GOT3 (cell line): ENCODE measurements at regions not wholly inside any gene's neighbourhood (a gene's known extent, or its start where the extent isn't known, plus 50 kb on each side); places are given as distances from the start of the nearest gene placed in this dataset.
"Not testable (repeated sequence)": the region's sequence is repeated elsewhere in the genome, so short reads cannot be mapped to it uniquely, and the experiment has no call there.

Experiments used
- DNase-seq: peaks from one replicate; lab custom pipeline; 2025; ENCODE audit warnings: mixed read lengths; lab: John Stamatoyannopoulos, UW

DNA sequence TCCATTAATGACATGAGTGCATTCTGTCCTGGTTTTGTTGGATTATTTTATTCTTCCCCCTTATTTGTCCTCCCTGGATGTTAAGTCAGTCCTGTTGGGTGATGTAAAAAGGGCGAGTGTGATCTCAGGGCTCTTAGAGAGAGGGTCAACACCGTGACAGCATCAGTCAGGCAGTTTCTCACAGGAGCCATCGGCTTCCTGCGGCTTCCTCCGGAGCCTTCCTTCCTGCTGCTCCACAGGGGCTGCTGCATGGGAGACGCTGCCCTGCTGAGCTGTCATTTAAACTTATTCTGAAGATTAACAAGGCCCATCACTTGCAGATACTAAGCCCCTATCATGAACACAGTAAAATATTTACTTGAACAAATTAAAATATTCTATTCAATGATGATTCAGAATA, 211.3 kb downstream of the SPATA31A1 start:
- not testable (repeated sequence) for DNase-seq

DNA sequence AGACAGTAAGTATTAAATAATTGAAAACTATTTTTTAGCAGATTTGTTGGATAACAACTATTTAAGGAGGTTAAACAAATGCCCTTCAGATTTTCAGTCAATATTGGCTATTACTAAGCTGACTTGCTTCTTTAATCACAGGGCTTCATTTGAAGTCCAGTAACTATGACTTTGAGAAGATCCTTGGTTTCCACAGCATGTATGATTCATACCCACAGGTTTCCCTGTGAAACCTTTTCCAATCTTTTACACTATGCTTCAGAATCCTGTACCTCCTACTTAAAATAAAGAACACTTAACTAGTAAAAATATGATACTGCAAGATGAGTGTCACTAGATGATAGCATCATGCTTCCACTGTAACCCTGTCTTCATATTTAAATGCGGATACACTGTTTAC, 211.9 kb downstream of the SPATA31A1 start:
- DNase-seq: not testable (repeated sequence)

DNA sequence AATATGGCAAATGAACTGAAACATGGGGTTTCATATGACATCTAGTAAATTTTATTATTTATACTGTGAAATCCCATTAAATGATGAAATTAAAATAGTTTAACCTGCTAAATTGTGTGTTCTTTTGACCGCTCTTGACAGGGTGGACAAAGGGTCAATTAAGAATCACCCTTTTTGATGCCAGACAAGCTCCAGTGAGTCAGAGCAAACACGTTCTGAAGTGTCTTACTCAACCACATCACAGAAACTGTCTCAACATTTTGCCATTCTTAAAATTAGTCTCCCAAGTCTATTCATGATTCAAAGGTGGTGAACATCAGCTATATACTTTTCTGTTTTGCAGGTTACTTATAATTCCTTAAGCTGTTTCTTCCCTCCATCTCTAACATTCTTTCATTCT, 213.4 kb downstream of the SPATA31A1 start:
- not testable (repeated sequence) for DNase-seq

DNA sequence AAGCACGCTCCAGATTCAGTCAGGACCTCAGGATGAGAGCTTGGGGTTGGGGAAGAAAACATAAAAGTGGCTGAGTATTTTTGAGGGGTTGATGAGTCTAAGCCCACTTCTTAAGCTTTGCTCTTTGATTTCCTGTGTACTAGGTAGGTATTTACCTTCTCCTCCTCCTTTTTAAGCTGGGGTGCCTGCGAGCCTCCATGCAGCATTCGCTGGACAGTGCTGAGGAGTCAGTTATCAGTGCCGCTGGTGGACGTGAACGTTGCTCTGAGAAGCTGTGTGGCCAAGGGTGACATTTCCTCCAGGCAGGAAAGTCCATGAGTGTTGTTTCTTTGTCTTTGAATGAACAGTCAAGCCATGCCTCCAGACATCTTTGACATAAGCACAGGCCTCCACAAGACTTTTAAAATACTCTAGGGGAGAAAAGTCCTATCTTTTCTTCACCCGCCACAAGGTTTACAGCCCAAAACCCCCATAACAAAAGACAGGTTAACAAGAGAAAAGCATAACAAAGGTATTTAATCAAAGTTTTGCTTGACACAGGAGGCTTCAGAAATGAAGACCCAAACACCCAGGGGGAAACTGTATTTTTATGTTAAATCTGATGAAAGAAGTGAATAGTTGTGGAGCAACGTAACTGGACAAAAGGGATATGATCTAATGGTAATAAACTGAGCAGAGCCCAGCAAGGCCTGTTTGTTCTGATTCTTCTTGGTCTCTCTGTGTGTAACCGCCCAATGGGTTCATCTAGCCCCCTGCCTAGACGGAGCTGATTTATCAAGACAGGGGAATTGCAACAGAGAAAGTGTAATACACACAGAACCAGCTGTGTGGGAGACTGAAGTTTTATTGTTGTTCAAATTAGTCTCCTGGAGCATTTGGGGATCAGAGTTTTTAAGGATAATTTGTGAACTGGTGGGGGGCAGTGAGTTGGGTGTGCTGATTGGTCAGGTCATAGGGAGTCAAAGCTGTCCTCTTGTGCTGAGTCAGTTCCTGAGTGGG, 217.9 kb downstream of the SPATA31A1 start:
- DNase-seq: not testable (repeated sequence)

DNA sequence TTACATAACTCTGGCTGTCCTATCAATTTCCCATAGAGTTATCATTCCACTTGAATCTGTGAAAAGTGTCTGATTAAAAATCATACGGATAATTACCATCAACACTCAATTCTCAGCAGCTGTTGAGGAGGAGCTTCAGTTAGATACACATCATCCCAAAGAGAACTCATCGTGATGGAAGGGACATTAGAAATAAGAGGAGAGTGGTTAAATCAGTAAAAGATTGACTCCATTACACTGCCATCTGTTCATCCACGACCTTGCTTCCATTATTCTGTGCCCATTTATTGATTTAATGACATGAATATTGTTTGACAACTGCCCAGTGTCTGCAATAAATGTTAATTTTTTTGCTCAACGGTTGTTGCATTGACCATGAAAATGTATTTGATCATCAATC, 223.5 kb downstream of the SPATA31A1 start:
- not testable (repeated sequence) for DNase-seq

DNA sequence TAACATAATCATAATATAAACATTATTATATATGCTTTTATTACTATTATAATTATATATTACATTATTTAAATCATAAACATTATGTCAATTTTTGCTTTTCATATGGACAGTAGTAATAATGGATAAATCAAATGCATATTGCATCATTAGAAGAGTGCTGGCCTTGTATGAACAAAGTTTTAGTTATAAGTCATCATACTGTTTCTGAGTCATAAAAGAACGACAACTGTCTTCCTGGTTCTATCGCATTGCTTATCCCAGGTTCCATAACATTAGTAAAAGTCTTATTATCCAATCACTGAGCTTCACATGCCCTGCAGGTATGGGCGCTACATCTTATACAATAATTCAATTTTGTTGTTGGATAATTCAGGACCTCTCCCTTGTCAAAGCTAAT, 225.8 kb downstream of the SPATA31A1 start:
- DNase-seq: not testable (repeated sequence)

DNA sequence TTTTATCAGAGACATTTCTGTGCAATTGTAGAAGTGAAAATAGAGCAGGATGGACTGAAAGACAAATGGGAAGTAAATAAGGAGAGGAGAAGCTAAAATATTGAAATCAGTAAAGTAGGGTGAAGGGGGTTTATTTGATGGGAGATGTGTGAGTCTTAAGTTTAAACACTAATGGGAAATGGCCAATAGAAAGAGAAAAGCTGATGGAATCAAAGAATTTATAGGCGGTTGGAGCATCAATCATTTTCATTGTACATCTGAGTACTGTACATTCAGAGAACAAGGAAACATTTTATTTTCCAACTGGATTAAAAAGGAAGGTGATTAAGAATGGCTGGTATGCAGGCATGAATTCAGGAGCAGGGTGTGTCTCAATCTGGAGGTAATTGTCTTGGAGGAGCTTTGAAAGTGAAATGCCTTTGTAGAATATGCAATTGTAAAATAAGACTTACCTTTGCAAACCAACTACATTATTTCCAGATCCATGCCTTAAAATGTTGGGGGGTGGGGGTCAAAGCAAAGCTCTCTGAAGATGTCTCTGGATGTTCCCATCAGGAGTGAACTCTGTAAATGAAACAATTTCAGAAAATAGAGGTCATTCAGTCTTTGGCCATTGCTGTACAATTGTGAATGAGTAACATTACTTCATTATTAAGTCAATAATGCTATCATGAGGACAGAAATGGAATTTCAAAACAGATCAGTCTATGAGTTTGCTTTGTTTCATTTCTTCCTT, 227.4 kb downstream of the SPATA31A1 start:
- not testable (repeated sequence) for DNase-seq

DNA sequence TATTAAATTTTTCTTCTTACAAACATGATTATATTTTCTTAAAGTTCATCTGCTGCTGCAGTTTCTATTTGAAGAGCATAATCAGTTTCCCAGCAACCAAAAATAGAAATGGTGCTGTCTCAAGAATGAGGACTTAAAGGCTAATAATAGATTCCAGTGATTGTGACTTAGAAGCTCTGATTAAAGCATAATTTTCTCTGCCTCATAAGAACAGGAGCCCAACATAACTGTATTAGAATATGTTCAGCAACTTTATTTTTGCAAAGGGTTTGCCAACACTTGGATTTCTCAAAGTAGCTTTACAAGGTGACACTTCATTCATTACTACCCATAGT, 227.9 kb downstream of the SPATA31A1 start:
- not testable (repeated sequence) for DNase-seq

DNA sequence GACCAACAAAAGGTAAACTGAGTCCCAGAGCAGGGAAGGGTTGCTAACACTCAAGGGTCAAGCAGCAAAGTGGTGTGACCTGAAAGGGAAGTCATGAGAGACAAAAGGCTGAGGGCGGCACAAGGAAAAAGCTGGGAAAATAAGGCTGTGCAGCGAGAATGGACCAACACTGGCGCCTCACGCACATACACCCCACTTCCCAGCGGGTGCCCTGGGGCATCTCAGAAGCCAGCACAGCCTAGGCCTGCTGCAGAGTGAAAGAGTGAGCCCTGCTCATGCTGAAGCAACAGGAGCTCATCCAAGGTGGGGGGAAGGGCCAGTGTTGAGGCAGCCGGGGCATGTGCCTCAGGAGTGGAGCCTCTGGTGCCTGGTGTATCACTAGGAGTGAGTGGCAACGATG, 229.8 kb downstream of the SPATA31A1 start:
- DNase-seq: not testable (repeated sequence)

DNA sequence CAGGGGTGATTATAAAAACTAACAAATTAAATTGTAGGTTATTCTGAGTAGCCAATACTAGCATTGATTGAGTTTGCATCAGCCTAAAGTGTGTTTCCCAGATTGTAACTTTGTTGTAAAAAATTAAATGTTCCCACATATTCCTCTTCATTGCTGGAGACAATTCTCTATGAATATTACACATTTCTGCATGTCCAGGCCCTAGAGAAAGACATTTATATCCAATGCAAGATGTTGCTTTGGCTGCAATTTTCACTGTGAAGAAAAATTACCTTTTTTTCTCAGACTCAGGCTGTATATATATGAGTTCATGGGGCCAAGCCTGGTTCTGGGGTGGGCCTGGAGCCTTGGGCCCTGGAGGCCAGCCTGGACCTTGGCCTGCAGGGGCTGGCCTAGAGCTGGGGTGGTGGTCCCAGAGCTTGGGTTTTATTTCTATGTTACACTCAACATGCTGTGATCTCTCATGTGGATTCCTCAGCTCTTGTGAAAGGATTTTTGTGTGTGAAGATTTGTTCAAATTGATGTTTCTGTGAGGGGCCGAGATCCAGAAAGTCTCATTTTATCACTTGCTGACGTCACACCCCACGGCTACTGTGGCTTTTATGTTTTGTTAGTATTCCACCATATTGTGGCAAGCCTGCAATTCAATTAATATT, 232.5 kb downstream of the SPATA31A1 start:
- no peak for DNase-seq

DNA sequence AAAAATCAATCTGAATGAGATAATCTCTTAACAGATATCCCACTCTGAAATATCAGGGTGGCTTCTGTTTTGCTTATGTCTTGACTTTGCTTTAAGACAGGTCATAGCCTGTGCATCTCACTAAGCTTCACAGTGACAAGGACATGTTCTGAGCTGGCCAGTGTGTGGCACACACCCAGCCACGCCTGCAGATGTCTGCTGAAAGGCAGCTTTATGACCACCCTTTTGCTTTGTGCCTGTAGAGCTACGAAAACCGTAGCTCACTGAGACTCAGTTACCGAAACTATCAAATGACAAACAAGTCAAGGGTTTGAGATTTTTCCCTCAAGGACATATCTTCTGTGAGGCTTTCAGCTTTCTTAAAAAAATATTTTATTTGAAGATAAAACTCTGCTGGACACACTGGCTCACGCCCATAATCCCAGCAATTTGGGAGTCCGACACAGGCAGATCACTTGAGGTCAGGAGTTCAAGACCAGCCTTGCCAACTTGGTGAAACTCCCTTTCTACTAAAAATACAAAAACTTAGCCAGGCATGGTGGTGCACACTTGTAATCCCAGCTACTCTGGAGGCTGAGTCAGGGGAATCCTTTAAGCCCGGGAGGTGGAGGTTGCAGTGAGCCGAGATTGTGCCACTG, 233.2 kb downstream of the SPATA31A1 start:
- no peak for DNase-seq

DNA sequence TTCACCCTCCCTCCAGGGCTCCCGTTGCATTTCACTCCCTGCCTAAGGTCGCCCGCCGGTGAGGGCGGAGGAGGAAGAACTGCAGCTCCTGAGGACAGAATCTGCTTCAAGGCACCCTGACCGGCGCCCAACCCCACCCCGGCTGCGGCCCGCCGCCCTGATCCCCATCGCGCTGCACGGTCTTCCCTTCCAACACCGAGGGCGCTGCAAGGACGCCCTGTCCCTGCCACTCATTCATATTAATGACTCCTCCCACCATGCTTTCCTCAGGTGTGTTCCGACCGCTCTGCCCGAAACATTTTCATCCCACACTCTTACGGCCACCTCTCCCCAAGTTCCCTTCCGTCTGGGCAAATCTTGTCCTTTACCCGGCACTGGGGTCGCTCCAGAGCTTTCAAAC, 248.6 kb downstream of the SPATA31A1 start:
- not testable (repeated sequence) for DNase-seq

DNA sequence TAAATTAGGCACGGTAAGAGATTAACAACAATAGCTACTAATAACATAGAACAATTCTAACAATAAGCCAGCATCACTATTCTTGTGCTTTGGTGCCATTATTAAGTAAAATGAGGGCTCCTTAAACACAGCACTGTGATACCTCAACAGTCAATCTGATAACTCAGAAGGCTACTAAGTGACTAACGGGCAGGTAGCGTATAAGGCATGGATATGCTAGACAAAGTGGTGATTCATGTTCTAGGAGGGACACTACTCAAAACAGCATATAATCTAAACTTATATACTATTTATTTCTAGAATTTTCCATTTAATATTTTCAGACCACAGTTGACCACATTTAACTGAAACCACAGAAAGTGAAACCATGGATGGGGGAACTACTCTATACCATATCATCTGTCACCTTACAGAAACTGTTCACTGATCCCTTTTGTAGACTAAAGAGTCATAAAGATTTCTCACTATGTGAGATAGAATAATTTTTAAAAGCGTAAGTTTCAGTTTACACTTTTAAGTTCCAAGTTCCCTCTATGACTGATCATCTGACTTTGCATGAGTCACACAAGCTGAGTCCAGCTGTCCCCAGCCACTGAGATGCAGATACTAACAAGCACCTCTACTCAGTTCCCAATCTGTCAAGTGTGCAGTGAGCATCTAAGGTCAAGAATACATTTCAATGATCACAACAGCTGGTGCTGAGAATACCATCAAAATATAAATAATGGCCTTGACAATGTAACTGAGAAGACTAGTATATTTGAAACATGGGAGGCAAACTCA, 256.2 kb downstream of the SPATA31A1 start:
- not testable (repeated sequence) for DNase-seq

DNA sequence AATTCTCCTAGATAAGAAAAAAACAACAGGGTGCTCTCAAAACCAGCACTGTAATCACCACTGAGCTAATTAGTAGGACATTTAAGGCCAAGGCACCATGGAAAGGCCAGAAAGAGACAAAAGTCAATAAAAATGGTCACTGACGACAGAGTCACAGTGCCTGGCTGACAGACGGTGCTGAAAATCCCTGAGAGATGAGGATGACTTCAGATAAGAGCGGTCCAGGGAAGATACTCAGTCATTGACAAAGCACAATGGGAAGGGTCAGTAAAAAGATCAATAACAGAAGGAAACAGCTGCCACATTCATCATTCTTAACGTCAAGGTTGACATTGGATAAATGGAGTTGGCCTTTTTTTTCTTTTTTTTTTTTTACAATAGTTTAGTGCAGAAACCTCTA, 261.0 kb downstream of the SPATA31A1 start:
- not testable (repeated sequence) for DNase-seq

DNA sequence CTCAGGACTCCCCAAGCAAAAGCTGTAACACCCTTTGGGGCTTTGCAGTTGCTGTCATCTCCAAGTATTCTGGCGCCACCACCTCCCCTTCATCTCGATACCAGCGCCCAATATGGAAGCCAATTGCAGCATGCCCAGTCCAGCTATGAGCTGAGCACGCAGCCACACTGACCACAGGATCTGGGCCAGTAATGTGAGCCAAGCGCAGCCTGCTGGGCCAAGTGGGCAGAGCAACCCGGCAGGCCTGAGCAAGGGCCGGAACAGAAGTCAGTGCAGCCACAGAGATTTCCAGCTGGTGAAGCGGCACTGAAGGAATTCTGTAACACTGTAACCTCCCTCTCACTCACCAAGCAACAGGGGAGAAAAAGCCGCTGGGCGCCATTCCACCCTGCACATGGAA, 268.6 kb downstream of the SPATA31A1 start:
- DNase-seq: not testable (repeated sequence)

DNA sequence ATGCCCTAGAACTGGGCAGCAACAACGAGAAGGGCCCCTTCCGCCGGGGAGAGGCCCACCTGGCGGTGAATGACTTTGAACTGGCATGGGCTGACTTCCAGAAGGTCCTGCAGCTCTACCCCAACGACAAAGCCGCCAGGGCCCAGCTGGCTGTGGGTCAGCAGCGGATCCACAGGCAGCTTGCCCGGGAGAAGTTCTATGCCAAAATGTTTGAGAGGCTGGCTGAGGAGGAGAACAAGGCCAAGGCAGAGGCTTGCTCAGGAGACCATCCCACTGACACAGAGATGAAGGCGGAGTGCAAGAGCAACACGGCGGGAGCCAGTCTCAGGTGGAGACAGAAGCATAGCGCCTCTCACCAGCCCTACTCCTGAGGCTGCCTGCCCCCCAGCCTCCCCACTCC, 276.6 kb downstream of the SPATA31A1 start:
- DNase-seq: not testable (repeated sequence)

DNA sequence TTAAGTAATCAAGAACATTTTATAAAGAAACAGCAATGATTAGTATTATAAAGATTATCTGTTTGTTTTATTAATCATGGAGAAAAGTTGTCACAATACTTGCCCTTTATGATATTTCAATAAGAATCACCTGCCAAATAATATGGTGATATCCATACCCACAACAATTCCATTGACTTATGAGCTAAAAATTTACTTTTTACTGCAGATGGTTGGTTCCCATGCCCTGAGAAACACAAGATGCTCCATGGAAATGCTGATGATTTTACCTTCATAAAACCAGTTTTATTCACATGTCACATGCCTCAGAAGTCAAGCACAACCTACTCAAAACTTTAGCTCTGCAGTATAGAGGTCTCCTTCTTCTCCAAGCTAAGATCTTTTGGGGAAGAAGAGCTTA, 293.6 kb downstream of the SPATA31A1 start:
- DNase-seq: not testable (repeated sequence)

DNA sequence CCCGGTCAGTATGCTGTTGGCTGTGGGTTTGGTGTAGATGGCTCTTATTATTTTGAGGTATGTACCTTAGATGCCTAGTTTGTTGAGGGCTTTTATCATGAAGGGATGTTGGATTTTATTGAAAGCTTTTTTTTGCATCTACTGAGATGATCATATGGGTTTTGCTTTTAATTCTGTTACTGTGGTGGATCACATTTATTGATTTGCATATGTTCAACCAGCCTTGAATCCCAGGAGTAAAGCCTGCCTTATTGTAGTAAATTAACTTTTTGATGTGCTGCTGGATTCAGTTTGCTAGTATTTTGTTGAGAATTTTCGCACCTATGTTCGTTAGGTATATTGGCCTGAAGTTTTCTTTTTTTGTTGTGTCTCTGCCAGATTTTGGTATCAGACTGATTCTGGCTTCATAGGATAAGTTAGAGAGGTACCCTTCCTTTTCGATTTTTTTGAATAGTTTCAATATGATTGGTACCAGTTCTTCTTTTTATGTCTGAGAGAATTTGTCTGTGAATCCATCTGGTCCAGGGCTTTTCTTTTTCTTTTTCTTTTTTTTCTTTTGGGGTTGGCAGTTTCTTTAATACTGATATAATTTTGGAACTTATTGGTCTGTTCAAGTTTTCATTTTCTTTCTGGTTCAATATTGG, 301.6 kb downstream of the SPATA31A1 start:
- not testable (repeated sequence) for DNase-seq

DNA sequence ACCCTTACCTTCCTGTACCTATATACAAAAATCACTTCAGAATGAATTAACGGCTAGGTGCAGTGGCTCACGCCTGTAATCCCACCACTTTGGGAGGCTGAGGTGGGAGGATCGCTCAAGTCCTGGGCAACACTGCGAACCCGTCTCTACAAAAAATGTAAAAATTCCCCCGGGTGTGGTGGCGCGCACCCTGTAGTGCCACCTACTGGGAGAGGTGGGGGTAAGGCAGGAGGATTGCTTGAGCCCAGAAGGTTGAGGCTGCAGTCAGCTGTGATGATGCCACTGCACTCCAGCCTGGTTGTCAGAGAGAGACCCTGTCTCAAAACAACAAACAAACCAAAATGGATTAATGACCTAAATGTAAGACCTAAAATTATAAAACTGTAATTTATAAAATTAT, 307.6 kb downstream of the SPATA31A1 start:
- DNase-seq: not testable (repeated sequence)

DNA sequence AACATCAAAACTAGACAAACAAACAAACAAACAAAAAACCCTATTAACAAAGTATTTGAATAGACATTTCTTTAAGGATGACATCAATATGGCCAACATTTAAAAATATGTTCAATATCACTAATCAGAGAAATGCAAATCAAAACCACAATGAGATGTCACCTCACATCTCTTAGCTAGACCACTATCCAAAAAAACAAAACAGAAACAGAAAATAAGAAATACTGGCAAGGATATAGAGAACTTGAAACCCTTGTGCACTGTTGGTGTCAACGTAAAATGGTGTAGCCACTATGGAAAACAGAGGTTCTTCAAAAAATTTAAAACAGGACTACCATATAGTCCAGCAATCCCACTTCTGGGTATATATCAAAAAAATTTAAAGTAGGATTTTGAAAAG, 308.2 kb downstream of the SPATA31A1 start:
- not testable (repeated sequence) for DNase-seq

DNA sequence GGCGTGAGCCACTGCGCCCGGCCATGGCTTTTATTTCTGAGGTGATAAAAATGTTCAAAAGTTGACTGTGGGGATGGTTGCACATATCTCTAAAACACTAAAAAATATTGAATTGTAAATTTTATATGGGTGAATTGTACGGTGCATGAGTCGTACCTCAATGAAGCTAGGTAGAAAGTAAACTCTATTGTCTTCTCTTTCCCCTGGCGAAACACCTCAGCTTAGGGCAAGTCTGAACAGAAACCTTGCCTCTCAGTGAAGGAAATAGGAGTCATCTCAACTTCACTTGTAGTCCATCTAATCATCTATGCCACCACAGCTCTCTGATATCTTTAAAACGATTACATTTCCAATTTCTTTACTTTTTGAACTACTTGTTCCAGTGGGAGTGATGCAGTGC, 309.6 kb downstream of the SPATA31A1 start:
- DNase-seq: not testable (repeated sequence)
